Endothelial cell of umbilical vein (primary cell): ENCODE measurements at regions not wholly inside any gene's neighbourhood (a gene's known extent, or its start where the extent isn't known, plus 50 kb on each side); places are given as distances from the start of the nearest gene placed in this dataset.

ENCODE experiments used
- BruUV-seq: library from RNA; stranded (reverse); fragments of 400-500 nt; replicated peaks from 2 replicates; lab custom pipeline; 2021; lab: Mats Ljungman, UMichigan
- CTCF ChIA-PET: fragments of 300-600, 350-600 bp; sonication (Branson Sonifier 250); formaldehyde crosslinking; loops from one replicate; lab custom pipeline; 2021; ENCODE audit warnings: antibody characterized with exemption, inconsistent platforms; lab: Charles Lee
- POLR2A ChIA-PET: fragments of 300-600, 350-600 bp; sonication (Branson Sonifier 250); formaldehyde crosslinking; loops from one replicate; lab custom pipeline; 2021; ENCODE audit warnings: antibody characterized with exemption, inconsistent platforms; lab: Charles Lee
- DNase-seq: peaks from one replicate; pipeline ENCODE4 v3.0.0-alpha.2; 2011; ENCODE audit warnings: low read depth, low spot score
- FAIRE-seq: peaks from 2 replicates; lab custom pipeline; 2011; peaks lifted over from hg19 to GRCh38; lab: Jason Lieb, UNC
- H2AFZ ChIP-seq: 2 replicates; pipeline ENCODE4 v1.6.0; 2012; ENCODE audit warnings: low read depth, low read length, control low read depth, inconsistent platforms
- H3K27ac ChIP-seq: 2 replicates; pipeline ENCODE4 v1.5.1; 2011; ENCODE audit warnings: low read depth, mild to moderate bottlenecking, control low read depth, low read length, moderate library complexity; ENCODE audit not compliant: insufficient read depth
- H3K27me3 ChIP-seq, 2 experiments: 2 replicates each; pipeline versions ENCODE4 v1.6.0 to v1.6.1; 2011; ENCODE audit warnings: low read length in 2 of 2, mixed read lengths in 1 of 2; ENCODE audit not compliant: control insufficient read depth in 2 of 2, insufficient read depth in 2 of 2
- H3K36me3 ChIP-seq, 2 experiments: 2 replicates in 1 of 2; 3 replicates in 1 of 2; pipeline ENCODE4 v1.5.1; 2011; ENCODE audit warnings: low read length in 2 of 2, mild to moderate bottlenecking in 1 of 2, moderate library complexity in 1 of 2; ENCODE audit not compliant: control insufficient read depth in 2 of 2, insufficient read depth in 2 of 2; ENCODE audit errors: extremely low read depth in 1 of 2
- H3K4me1 ChIP-seq: 3 replicates; pipeline ENCODE4 v1.5.1; 2011; ENCODE audit warnings: mild to moderate bottlenecking, low read length; ENCODE audit not compliant: control insufficient read depth, insufficient read depth; ENCODE audit errors: extremely low read depth
- H3K4me2 ChIP-seq: 2 replicates; pipeline ENCODE4 v1.6.1; 2011; ENCODE audit warnings: low read length, control low read depth, mixed read lengths; ENCODE audit not compliant: insufficient read depth
- H3K4me3 ChIP-seq, 3 experiments: fragments of 200-600 bp in 1 of 3; sonication (generic), shearing (Covaris generic) in 1 of 3; replicated peaks in 1 of 3; 2 replicates each; pipeline ENCODE4 v1.5.1; 2011 to 2016; ENCODE audit warnings: control low read depth in 3 of 3, low read length in 3 of 3, mild to moderate bottlenecking in 2 of 3, inconsistent platforms in 1 of 3, low read depth in 1 of 3, moderate library complexity in 1 of 3; ENCODE audit not compliant: insufficient read depth in 1 of 3
- H3K79me2 ChIP-seq: 2 replicates; pipeline ENCODE4 v1.6.0; 2012; ENCODE audit warnings: low read length, inconsistent platforms; ENCODE audit not compliant: control insufficient read depth, insufficient read depth
- H3K9ac ChIP-seq: replicated peaks from 2 replicates; pipeline ENCODE3; 2011; ENCODE audit warnings: low read length, control low read depth; ENCODE audit not compliant: insufficient read depth; ENCODE audit errors: extremely low read depth
- H3K9me1 ChIP-seq: replicated peaks from 3 replicates; pipeline ENCODE4 v1.6.0; 2011; ENCODE audit warnings: mild to moderate bottlenecking, low read length; ENCODE audit not compliant: control insufficient read depth, insufficient read depth; ENCODE audit errors: extremely low read depth
- H3K9me3 ChIP-seq: replicated peaks from 2 replicates; pipeline ENCODE4 v1.5.1; 2012; ENCODE audit warnings: low read length, inconsistent platforms; ENCODE audit not compliant: control insufficient read depth, insufficient read depth
- H4K20me1 ChIP-seq: replicated peaks from 2 replicates; pipeline ENCODE3; 2011; ENCODE audit warnings: mild to moderate bottlenecking, low read length; ENCODE audit not compliant: control insufficient read depth, insufficient read depth; ENCODE audit errors: extremely low read depth
- EZH2 ChIP-seq: IDR thresholded peaks from 2 replicates; pipeline ENCODE4 v1.6.1; 2012; ENCODE audit warnings: borderline replicate concordance, low read depth, mild to moderate bottlenecking, moderate library complexity, low read length, inconsistent platforms; ENCODE audit not compliant: severe bottlenecking
- FOS ChIP-seq: IDR thresholded peaks from 2 replicates; pipeline ENCODE4 v1.6.1; 2011; ENCODE audit warnings: mild to moderate bottlenecking, low read length, moderate library complexity, borderline replicate concordance; ENCODE audit not compliant: insufficient read depth
- GATA2 ChIP-seq: IDR thresholded peaks from 2 replicates; pipeline ENCODE4 v1.7.0; 2011; ENCODE audit warnings: low read depth, mild to moderate bottlenecking, moderate library complexity, mixed read lengths, low read length; ENCODE audit not compliant: insufficient read length, insufficient read depth
- JUN ChIP-seq: IDR thresholded peaks from 2 replicates; pipeline ENCODE4 v1.6.1; 2011; ENCODE audit warnings: borderline replicate concordance, low read depth; ENCODE audit not compliant: insufficient read length, insufficient read depth
- MAX ChIP-seq: IDR thresholded peaks from 2 replicates; pipeline ENCODE4 v1.6.1; 2011; ENCODE audit not compliant: insufficient read depth, insufficient read length
- MYC ChIP-seq: IDR thresholded peaks from one replicate; pipeline ENCODE4 v1.6.1; 2011; ENCODE audit warnings: mild to moderate bottlenecking, low read depth, low read length
- POLR2A ChIP-seq: IDR thresholded peaks from 2 replicates; pipeline ENCODE4 v1.6.1; 2012; ENCODE audit warnings: low read depth, mild to moderate bottlenecking, control low read depth, low read length
- POLR2AphosphoS5 ChIP-seq: IDR thresholded peaks from 2 replicates; pipeline ENCODE4 v1.6.1; 2012; ENCODE audit warnings: low read depth, mild to moderate bottlenecking, control low read depth, low read length, moderate library complexity; ENCODE audit not compliant: insufficient read depth
- dilution Hi-C: fragments of 300-500 bp; cut with MboI; formaldehyde crosslinking; loops from one replicate; pipeline ENCODE4 v1.15.0; 2019; ENCODE audit warnings: low sequenced_read_pairs; ENCODE audit not compliant: extremely low pct_ligation_motif_present
- intact Hi-C: fragments of 100-400 bp; cut with micrococcal nuclease; formaldehyde crosslinking; loops from one replicate; pipeline ENCODE4 v1.10.0; 2022
- TF ChIP-seq, protein P1 (sequence below), 2 donors: IDR thresholded peaks; 1 replicate in 1 of 2; 2 replicates in 1 of 2; pipeline ENCODE4 v1.5.1; 2011; ENCODE audit warnings: low read length in 2 of 2, mild to moderate bottlenecking in 2 of 2, moderate library complexity in 2 of 2, control low read depth in 1 of 2, inconsistent platforms in 1 of 2, low read depth in 1 of 2; ENCODE audit not compliant: insufficient read depth in 1 of 2; ENCODE audit errors: extremely low read depth in 1 of 2

DNA sequence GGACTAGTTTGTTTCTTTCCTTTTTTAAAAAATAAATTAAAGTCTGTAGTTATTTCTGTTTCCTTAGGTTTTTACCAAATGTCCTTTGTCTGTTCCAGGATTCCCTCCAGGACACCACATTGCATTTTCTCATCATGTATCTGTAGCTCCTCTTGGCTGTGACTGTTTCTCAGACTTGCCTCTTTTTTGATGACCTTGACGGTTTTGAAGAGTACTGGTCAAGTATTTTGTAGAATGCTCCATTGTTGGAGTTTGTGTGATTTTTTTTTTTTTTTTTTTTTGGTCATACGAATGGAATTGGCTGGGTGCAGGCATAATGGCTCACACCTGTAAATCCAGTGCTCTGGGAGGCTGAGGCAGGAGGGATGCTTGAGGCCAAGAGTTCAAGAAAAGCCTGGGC is 127.1 kb upstream of the BMPER start:
- intact Hi-C loops (no loop called here), dilution Hi-C loops (no loop called here)
- TF ChIP-seq POLR2AphosphoS5 (no peak), EZH2 (no peak), POLR2A (no peak), GATA2 (no peak), MYC (no peak), FOS (no peak), JUN (no peak), MAX (no peak)
- TF ChIP-seq, protein P1, sequence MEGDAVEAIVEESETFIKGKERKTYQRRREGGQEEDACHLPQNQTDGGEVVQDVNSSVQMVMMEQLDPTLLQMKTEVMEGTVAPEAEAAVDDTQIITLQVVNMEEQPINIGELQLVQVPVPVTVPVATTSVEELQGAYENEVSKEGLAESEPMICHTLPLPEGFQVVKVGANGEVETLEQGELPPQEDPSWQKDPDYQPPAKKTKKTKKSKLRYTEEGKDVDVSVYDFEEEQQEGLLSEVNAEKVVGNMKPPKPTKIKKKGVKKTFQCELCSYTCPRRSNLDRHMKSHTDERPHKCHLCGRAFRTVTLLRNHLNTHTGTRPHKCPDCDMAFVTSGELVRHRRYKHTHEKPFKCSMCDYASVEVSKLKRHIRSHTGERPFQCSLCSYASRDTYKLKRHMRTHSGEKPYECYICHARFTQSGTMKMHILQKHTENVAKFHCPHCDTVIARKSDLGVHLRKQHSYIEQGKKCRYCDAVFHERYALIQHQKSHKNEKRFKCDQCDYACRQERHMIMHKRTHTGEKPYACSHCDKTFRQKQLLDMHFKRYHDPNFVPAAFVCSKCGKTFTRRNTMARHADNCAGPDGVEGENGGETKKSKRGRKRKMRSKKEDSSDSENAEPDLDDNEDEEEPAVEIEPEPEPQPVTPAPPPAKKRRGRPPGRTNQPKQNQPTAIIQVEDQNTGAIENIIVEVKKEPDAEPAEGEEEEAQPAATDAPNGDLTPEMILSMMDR (IDR thresholded peaks at IDR 0.05; ENCODE audit: extremely low read depth in 1 of 2, insufficient read depth in 1 of 2, low read depth in 1 of 2, low read length in 2 of 2), result no peak
- Histone ChIP-seq H2AFZ (no peak overlapping the region), H3K4me3 (no peak overlapping the region), H3K4me1 (no peaks in the 10 kb centered on the region), H4K20me1 (no peaks in the 10 kb centered on the region), H3K27me3 (no peaks in the 10 kb centered on the region), H3K36me3 (no peaks in the 10 kb centered on the region), H3K27ac (no peak overlapping the region), H3K79me2 (no peaks in the 10 kb centered on the region), H3K9me3 (no peaks in the 10 kb centered on the region), H3K9ac (no peak overlapping the region), H3K4me2 (no peak overlapping the region), H3K9me1 (no peaks in the 10 kb centered on the region)
- POLR2A ChIA-PET, result no interaction called here
- CTCF ChIA-PET, result no interaction called here
- no TSS peak for BruUV-seq
- FAIRE-seq (no peak), DNase-seq (no peak)
